HepG2 (cell line): ENCODE measurements at regions not wholly inside any gene's neighbourhood (a gene's known extent, or its start where the extent isn't known, plus 50 kb on each side); places are given as distances from the start of the nearest gene placed in this dataset.

ENCODE experiments used
- EP300 ChIP-seq, 3 experiments: sonication (generic) in 1 of 3; formaldehyde crosslinking in 1 of 3; IDR thresholded peaks; 2 replicates each; pipeline versions ENCODE4 v1.5.1 to v1.6.1; 2011 to 2020; ENCODE audit warnings: low read depth in 2 of 3, low read length in 2 of 3, borderline replicate concordance in 1 of 3, improper control_type of control experiment in 1 of 3, mild to moderate bottlenecking in 1 of 3, missing genetic modification reagents in 1 of 3, moderate library complexity in 1 of 3
- FOXO1 ChIP-seq: sonication (generic); formaldehyde crosslinking; IDR thresholded peaks from 2 replicates; pipeline ENCODE4 v1.4.0; 2020; ENCODE audit warnings: missing genetic modification reagents
- HIC2 ChIP-seq: sonication (generic); formaldehyde crosslinking; IDR thresholded peaks from 2 replicates; pipeline ENCODE4 v1.9.0; 2022; ENCODE audit warnings: low read depth, missing genetic modification reagents
- HNRNPH1 ChIP-seq: fragments of 200-400 bp; formaldehyde crosslinking; optimal IDR thresholded peaks from 2 replicates; pipeline ENCODE3; 2017; ENCODE audit warnings: mild to moderate bottlenecking, low read depth, low read length
- ISL2 ChIP-seq: sonication (generic); formaldehyde crosslinking; IDR thresholded peaks from 2 replicates; pipeline ENCODE4 v1.5.0; 2020; ENCODE audit warnings: missing genetic modification reagents
- MIER2 ChIP-seq: IDR thresholded peaks from 2 replicates; pipeline ENCODE4 v1.6.1; 2016; ENCODE audit warnings: missing biosample characterization, missing genetic modification reagents
- SRSF9 ChIP-seq: fragments of 200-400 bp; formaldehyde crosslinking; IDR thresholded peaks from 2 replicates; pipeline ENCODE4 v1.6.1; 2018; ENCODE audit warnings: borderline replicate concordance, mild to moderate bottlenecking, low read depth, low read length; ENCODE audit not compliant: insufficient read depth, poor library complexity, severe bottlenecking
- TAF15 ChIP-seq: fragments of 200-400 bp; formaldehyde crosslinking; IDR thresholded peaks from one replicate; pipeline ENCODE4 v1.6.1; 2018; ENCODE audit warnings: mild to moderate bottlenecking, low read depth, low read length; ENCODE audit not compliant: poor library complexity, severe bottlenecking
- ZBTB34 ChIP-seq: sonication (generic); formaldehyde crosslinking; IDR thresholded peaks from 2 replicates; pipeline ENCODE4 v1.8.0; 2022; ENCODE audit warnings: mild to moderate bottlenecking, missing genetic modification reagents
- ZNF317 ChIP-seq: sonication (generic); formaldehyde crosslinking; IDR thresholded peaks from 2 replicates; pipeline ENCODE4 v1.5.0; 2020; ENCODE audit warnings: mild to moderate bottlenecking, missing genetic modification reagents
- ZNF326 ChIP-seq: sonication (generic); formaldehyde crosslinking; IDR thresholded peaks from 2 replicates; pipeline ENCODE4 v1.4.0; 2020; ENCODE audit warnings: missing genetic modification reagents, borderline replicate concordance
- ZNF570 ChIP-seq: sonication (generic); formaldehyde crosslinking; IDR thresholded peaks from 2 replicates; pipeline ENCODE4 v1.4.0; 2020; ENCODE audit warnings: mild to moderate bottlenecking, missing genetic modification reagents, borderline replicate concordance
- ZNF609 ChIP-seq: sonication (generic); formaldehyde crosslinking; IDR thresholded peaks from 2 replicates; pipeline ENCODE4 v1.4.0; 2020; ENCODE audit warnings: mild to moderate bottlenecking, missing genetic modification reagents, borderline replicate concordance
- ZNF740 ChIP-seq: sonication (generic); formaldehyde crosslinking; IDR thresholded peaks from 2 replicates; pipeline ENCODE4 v1.4.0; 2020; ENCODE audit warnings: missing genetic modification reagents
- ZSCAN21 ChIP-seq: sonication (generic); formaldehyde crosslinking; IDR thresholded peaks from 2 replicates; pipeline ENCODE4 v1.8.0; 2022; ENCODE audit warnings: mild to moderate bottlenecking, missing genetic modification reagents, moderate library complexity, borderline replicate concordance

GRCh38 chr6:137723273-137724017 lies 143.6 kb upstream of the TNFAIP3 start (continued):
- TF ChIP-seq ZNF609: peak; percentile 93
- TF ChIP-seq SRSF9: no peak
- TF ChIP-seq EP300 (IDR thresholded peaks at IDR 0.05; ENCODE audit: low read depth in 2 of 2, low read length in 2 of 2): peak; percentile 88 to 99
- peak; percentile 96 for TF ChIP-seq EP300 (CRISPR knock-in tag; IDR thresholded peaks at IDR 0.05; ENCODE audit: borderline replicate concordance)
- TF ChIP-seq HIC2 (CRISPR knock-in tag): peak; percentile 94
- no peak for TF ChIP-seq ZNF740
- TF ChIP-seq MIER2 (CRISPR knock-in tag): peak; percentile 82; the same call in 1 of the 2 replicates
- peak; percentile 71; the same call in 1 of the 2 replicates for TF ChIP-seq ZSCAN21 (CRISPR knock-in tag)
- TF ChIP-seq ZBTB34 (CRISPR knock-in tag): peak; percentile 88; the same call in 1 of the 2 replicates
- TF ChIP-seq ZNF570 (CRISPR knock-in tag): no peak; the same call in 1 of the 2 replicates
- no peak for TF ChIP-seq TAF15
- no peak for TF ChIP-seq HNRNPH1
- TF ChIP-seq ZNF317 (CRISPR knock-in tag): no peak; the same call in none of the 2 replicates
- peak; percentile 91 for TF ChIP-seq FOXO1 (CRISPR knock-in tag)
- TF ChIP-seq ZNF326 (CRISPR knock-in tag): no peak
- TF ChIP-seq ISL2 (CRISPR knock-in tag): peak; percentile 97
